GM23248 (cell line): ENCODE measurements at regions not wholly inside any gene's neighbourhood (a gene's known extent, or its start where the extent isn't known, plus 50 kb on each side); places are given as distances from the start of the nearest gene placed in this dataset.

ENCODE experiments used
- DNase-seq: peaks from one replicate; pipeline ENCODE4 v3.0.0-alpha.2; 2015
- H2AFZ ChIP-seq: fragments of 200-600 bp; sonication (generic); 2 replicates; pipeline ENCODE4 v1.6.1; 2016; ENCODE audit warnings: antibody characterized with exemption
- H3F3A ChIP-seq: fragments of 200-600 bp; sonication (generic); 2 replicates; pipeline ENCODE4 v1.6.1; 2016; ENCODE audit warnings: mild to moderate bottlenecking, antibody characterized with exemption, mixed run types; ENCODE audit not compliant: insufficient read depth
- H3K27ac ChIP-seq: fragments of 200-600 bp; sonication (generic); 2 replicates; pipeline ENCODE4 v1.5.1; 2016; ENCODE audit warnings: mild to moderate bottlenecking
- H3K27me3 ChIP-seq: fragments of 200-600 bp; sonication (generic); replicated peaks from 2 replicates; pipeline ENCODE4 v1.6.1; 2016; ENCODE audit warnings: mild to moderate bottlenecking; ENCODE audit not compliant: insufficient read depth
- H3K36me3 ChIP-seq: fragments of 200-600 bp; sonication (generic); 2 replicates; pipeline ENCODE4 v1.6.1; 2016; ENCODE audit warnings: low read depth, mild to moderate bottlenecking
- H3K4me1 ChIP-seq: fragments of 200-600 bp; sonication (generic); 2 replicates; pipeline ENCODE4 v1.6.1; 2016; ENCODE audit warnings: mild to moderate bottlenecking; ENCODE audit not compliant: insufficient read depth
- H3K4me2 ChIP-seq: fragments of 200-600 bp; sonication (generic); one replicate; pipeline ENCODE4 v1.6.1; 2016; ENCODE audit warnings: mild to moderate bottlenecking; ENCODE audit not compliant: unreplicated experiment
- H3K4me3 ChIP-seq: fragments of 200-600 bp; sonication (generic); 2 replicates; pipeline ENCODE4 v1.5.1; 2016; ENCODE audit warnings: mild to moderate bottlenecking
- H3K79me2 ChIP-seq: fragments of 200-600 bp; sonication (generic); 2 replicates; pipeline ENCODE4 v1.6.1; 2016; ENCODE audit warnings: mild to moderate bottlenecking; ENCODE audit not compliant: insufficient read depth
- H3K9ac ChIP-seq: fragments of 200-600 bp; sonication (generic); 2 replicates; pipeline ENCODE4 v1.6.1; 2016; ENCODE audit warnings: mild to moderate bottlenecking
- H3K9me2 ChIP-seq: fragments of 200-600 bp; sonication (generic); 2 replicates; pipeline ENCODE4 v1.6.1; 2016; ENCODE audit warnings: mixed run types, mild to moderate bottlenecking, moderate library complexity; ENCODE audit not compliant: insufficient read depth
- H3K9me3 ChIP-seq: fragments of 200-600 bp; sonication (generic); one replicate; pipeline ENCODE4 v1.6.1; 2017; ENCODE audit warnings: low read depth
- H4K20me1 ChIP-seq: fragments of 200-600 bp; sonication (generic); 2 replicates; pipeline ENCODE4 v1.6.0; 2016; ENCODE audit not compliant: insufficient read depth
- EZH2 ChIP-seq: fragments of 200-600 bp; sonication (generic); IDR thresholded peaks from 2 replicates; pipeline ENCODE4 v1.6.1; 2018; ENCODE audit warnings: antibody characterized with exemption, mild to moderate bottlenecking; ENCODE audit not compliant: insufficient read depth, poor library complexity, severe bottlenecking
- EZH2phosphoT487 ChIP-seq: fragments of 200-600 bp; sonication (generic); IDR thresholded peaks from 2 replicates; pipeline ENCODE4 v1.6.1; 2018; ENCODE audit warnings: antibody characterized with exemption, moderate library complexity, mild to moderate bottlenecking, low read depth; ENCODE audit not compliant: insufficient read depth
- WGBS, 2 experiments: methylation state at CpG; one replicate each; pipeline ENCODE4 v1.1.6; 2015 to 2017; ENCODE audit warnings: low lambda C conversion rate in 2 of 2, low coverage in 1 of 2; ENCODE audit errors: missing lambda C conversion rate in 2 of 2; 5-methylcytosine and 5-hydroxymethylcytosine counted together
- in situ Hi-C: fragments of 300-500 bp; cut with MboI; formaldehyde crosslinking; loops from 2 replicates; pipeline ENCODE4 v1.15.0; 2020

DNA sequence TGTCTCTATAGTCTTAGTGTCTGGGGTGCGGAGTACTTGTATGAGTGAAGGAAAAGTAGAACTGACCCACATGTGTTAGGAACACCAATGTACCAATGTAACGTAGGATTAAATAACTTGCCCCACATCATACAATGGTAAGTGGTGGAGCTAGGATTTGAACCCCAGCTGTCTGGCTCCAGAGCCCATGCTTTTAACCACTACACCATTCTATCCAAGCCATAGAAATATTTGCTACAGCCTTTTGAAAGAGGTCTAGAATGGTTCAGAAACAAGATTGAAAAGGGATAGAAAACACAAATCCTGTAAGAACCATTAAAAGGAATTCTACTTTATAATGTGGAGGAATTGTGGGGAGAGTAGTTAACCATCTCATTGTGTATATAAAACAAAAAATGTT, 169.9 kb upstream of the ATP6AP2 start:
- Histone ChIP-seq H3K79me2 (no peaks in the 10 kb centered on the region), H3K4me3 (no peak overlapping the region)
- 33 to 61% methylated on average over 1 to 2 of the region's 2 CpGs for WGBS, 2 experiments

DNA sequence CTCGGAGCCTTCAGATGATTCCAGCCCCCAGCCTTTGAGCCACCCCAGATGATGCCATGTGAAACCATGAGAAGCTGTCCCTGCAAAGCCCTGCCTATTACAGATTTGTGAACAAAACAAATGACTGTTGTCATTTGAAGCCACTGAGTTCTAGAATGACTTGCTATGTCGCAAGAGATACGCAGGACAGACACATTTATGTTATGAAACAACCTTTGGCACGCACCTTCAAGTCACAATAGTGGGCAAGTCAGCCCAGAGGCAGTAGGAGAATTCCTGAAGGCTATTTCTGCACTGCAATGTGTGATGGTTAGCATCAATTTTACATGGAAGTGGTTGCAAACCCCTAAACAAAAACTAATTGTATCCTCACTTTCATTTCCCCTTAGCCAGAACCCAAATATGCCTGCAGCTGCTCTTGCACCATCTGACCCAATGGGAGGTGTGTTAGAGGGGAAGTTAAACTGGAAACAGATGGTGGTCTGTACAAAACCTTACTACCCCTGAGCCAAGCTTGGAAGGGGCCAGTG, 174.4 kb upstream of the ATP6AP2 start:
- Histone ChIP-seq H3K9me2 (no peaks in the 10 kb centered on the region), H2AFZ (no peak overlapping the region), H3K9me3 (no peaks in the 10 kb centered on the region), H3F3A (no peaks in the 10 kb centered on the region), H3K4me3 (no peak overlapping the region), H3K79me2 (no peaks in the 10 kb centered on the region), H3K36me3 (no peaks in the 10 kb centered on the region), H4K20me1 (no peaks in the 10 kb centered on the region), H3K4me2 (no peak overlapping the region), H3K9ac (no peak overlapping the region), H3K4me1 (no peaks in the 10 kb centered on the region), H3K27ac (no peak overlapping the region), H3K27me3 (no peaks in the 10 kb centered on the region)
- in situ Hi-C loops: no loop called here
- no peak for TF ChIP-seq EZH2phosphoT487
- no peak for TF ChIP-seq EZH2
- WGBS, 2 experiments: 35 to 41% methylated on average over 4 of the region's 4 CpGs
- no peak for DNase-seq

More for the DNA sequence above, 169.9 kb upstream of the ATP6AP2 start:
- H3K4me1 ChIP-seq: no peaks in the 10 kb centered on the region
- H3K36me3 ChIP-seq: no peaks in the 10 kb centered on the region
- DNase-seq: no peak
- in situ Hi-C loops: no loop called here
- H3F3A ChIP-seq: no peaks in the 10 kb centered on the region
- H3K9me2 ChIP-seq: no peaks in the 10 kb centered on the region
- no peak overlapping the region for H2AFZ ChIP-seq
- H3K27ac ChIP-seq: no peak overlapping the region
- H3K27me3 ChIP-seq: no peaks in the 10 kb centered on the region
- no peak for TF ChIP-seq EZH2
- no peak for TF ChIP-seq EZH2phosphoT487
- H3K9me3 ChIP-seq: no peaks in the 10 kb centered on the region
- H3K9ac ChIP-seq: no peak overlapping the region
- no peak overlapping the region for H3K4me2 ChIP-seq
- no peaks in the 10 kb centered on the region for H4K20me1 ChIP-seq

DNA sequence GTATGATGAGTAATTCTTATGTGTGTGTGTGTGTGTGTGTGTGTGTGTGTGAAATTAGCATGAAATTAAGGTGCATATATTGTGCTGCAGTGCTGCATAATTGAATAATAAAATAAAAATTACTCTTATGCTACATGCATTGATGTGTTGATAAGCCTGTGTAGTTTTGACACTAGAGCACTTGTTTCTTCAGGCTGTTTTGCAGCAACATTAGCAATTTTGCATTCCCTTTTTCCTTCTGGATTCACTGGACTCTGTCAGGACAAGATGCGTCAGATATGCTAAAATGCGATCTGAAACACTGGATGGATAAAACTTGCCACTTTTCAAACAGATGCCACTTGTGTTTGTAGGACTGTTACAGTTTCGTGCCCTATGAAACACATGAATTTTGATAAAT, 175.4 kb upstream of the ATP6AP2 start:
- no peak overlapping the region for H3K9ac ChIP-seq
- H3K27ac ChIP-seq: no peak overlapping the region
- no peaks in the 10 kb centered on the region for H3K79me2 ChIP-seq
- H3K4me2 ChIP-seq: no peak overlapping the region
- H3F3A ChIP-seq: no peaks in the 10 kb centered on the region
- no peaks in the 10 kb centered on the region for H3K9me3 ChIP-seq
- H4K20me1 ChIP-seq: no peaks in the 10 kb centered on the region
- in situ Hi-C loops: no loop called here
- no peaks in the 10 kb centered on the region for H3K36me3 ChIP-seq
- no peak for TF ChIP-seq EZH2phosphoT487
- TF ChIP-seq EZH2: no peak
- H2AFZ ChIP-seq: no peak overlapping the region
- no peaks in the 10 kb centered on the region for H3K27me3 ChIP-seq
- H3K9me2 ChIP-seq: no peaks in the 10 kb centered on the region
- WGBS, 2 experiments: 59 to 79% methylated on average over 3 of the region's 3 CpGs
- DNase-seq: no peak
- H3K4me1 ChIP-seq: no peaks in the 10 kb centered on the region
- H3K4me3 ChIP-seq: no peak overlapping the region

DNA sequence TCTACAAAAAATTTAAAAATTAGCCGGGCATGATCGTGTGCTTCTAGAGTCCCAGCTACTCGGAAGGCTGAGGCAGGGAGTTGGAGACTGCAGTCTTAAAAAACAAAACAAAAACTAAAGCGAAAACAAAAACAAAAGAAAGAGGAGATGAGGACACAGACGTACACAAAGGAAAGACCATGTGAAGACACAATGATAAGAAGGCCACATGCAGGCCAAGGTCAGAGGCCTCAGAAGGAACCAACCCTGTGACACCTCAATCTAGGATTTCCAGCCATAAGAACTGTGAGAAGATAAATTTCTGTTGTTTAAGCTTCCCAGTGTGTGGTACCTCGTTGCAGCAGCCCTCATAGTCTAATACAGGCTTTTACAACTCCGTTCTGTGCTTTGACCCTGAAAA, 177.0 kb upstream of the ATP6AP2 start:
- Histone ChIP-seq H3K4me2 (no peak overlapping the region), H3K9me3 (no peaks in the 10 kb centered on the region), H3K4me3 (no peak overlapping the region), H3K4me1 (no peaks in the 10 kb centered on the region), H3F3A (no peaks in the 10 kb centered on the region), H3K79me2 (no peaks in the 10 kb centered on the region), H3K9me2 (no peaks in the 10 kb centered on the region), H3K27me3 (no peaks in the 10 kb centered on the region), H3K27ac (no peak overlapping the region), H3K9ac (no peak overlapping the region), H4K20me1 (no peaks in the 10 kb centered on the region), H3K36me3 (no peaks in the 10 kb centered on the region), H2AFZ (no peak overlapping the region)
- in situ Hi-C loops: no loop called here
- no peak for DNase-seq
- 72 to 73% methylated on average over 6 to 7 of the region's 7 CpGs for WGBS, 2 experiments
- no peak for TF ChIP-seq EZH2
